ENCODE measurements at regions not wholly inside any gene's neighbourhood (a gene's known extent, or its start where the extent isn't known, plus 50 kb on each side); places are given as distances from the start of the nearest gene placed in this dataset.

DNA sequence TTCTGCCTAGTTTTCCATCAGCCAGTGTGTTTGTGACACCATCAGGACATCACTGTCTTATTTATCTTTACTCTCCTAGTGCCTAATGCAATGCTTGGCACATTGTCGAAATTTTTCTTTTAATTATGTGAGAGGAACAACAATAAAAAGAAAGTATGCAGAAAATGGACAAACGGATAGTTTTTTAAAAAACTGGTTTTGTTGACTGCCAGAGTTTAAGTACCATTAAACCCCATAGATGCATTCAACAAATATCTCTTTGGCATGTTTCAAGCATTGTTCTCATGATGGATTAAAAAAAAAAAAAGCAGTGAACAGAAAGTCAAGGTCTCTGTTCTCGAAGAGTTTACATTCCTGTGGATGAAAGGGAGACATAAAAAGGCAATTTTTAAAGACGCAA, 398.4 kb downstream of the PPP3CA start:
- TF ChIP-seq, protein P1, sequence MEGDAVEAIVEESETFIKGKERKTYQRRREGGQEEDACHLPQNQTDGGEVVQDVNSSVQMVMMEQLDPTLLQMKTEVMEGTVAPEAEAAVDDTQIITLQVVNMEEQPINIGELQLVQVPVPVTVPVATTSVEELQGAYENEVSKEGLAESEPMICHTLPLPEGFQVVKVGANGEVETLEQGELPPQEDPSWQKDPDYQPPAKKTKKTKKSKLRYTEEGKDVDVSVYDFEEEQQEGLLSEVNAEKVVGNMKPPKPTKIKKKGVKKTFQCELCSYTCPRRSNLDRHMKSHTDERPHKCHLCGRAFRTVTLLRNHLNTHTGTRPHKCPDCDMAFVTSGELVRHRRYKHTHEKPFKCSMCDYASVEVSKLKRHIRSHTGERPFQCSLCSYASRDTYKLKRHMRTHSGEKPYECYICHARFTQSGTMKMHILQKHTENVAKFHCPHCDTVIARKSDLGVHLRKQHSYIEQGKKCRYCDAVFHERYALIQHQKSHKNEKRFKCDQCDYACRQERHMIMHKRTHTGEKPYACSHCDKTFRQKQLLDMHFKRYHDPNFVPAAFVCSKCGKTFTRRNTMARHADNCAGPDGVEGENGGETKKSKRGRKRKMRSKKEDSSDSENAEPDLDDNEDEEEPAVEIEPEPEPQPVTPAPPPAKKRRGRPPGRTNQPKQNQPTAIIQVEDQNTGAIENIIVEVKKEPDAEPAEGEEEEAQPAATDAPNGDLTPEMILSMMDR (IDR thresholded peaks at IDR 0.05): no peak
- intact Hi-C loops (cut with DNase I): no loop called here
- ATAC-seq: no peak
- DNase-seq: no peak
- H3K4me3 ChIP-seq: no peak overlapping the region
- no peak overlapping the region for H3K27ac ChIP-seq
- H3K9me3 ChIP-seq: no peaks in the 10 kb centered on the region
- no peaks in the 10 kb centered on the region for H3K4me1 ChIP-seq
- no peaks in the 10 kb centered on the region for H3K36me3 ChIP-seq
- FAIRE-seq: no peak
- WGBS, 2 donors: 34 to 43% methylated on average over 4 of the region's 4 CpGs
- no peaks in the 10 kb centered on the region for H3K27me3 ChIP-seq

DNA sequence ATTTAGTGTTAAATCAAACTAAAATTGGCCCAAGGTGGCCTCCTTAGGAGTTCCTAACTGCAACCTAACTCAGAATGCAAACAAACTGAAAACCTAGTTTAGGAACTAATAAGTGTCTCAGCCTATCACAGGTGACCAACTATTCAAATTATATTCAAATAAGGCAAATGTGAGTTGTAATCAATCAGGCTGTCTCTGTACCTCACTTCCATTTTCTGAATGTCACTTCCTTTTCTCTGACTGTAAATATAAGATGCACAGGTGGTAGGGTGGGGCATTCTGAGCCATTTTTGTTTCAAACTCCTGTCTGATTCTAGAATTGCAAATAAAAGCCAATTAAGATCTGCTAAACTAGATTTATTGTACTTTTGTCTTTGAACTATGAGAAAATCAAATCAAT, 401.5 kb downstream of the PPP3CA start:
- Histone ChIP-seq H3K4me3 (no peak overlapping the region), H3K27me3 (no peaks in the 10 kb centered on the region), H3K36me3 (no peaks in the 10 kb centered on the region), H3K9me3 (no peaks in the 10 kb centered on the region), H3K27ac (no peak overlapping the region), H3K4me1 (no peaks in the 10 kb centered on the region)
- intact Hi-C loops (cut with DNase I): no loop called here
- no peak for DNase-seq
- no peak for ATAC-seq
- FAIRE-seq: no peak
- TF ChIP-seq, protein P1 (IDR thresholded peaks at IDR 0.05): no peak

DNA sequence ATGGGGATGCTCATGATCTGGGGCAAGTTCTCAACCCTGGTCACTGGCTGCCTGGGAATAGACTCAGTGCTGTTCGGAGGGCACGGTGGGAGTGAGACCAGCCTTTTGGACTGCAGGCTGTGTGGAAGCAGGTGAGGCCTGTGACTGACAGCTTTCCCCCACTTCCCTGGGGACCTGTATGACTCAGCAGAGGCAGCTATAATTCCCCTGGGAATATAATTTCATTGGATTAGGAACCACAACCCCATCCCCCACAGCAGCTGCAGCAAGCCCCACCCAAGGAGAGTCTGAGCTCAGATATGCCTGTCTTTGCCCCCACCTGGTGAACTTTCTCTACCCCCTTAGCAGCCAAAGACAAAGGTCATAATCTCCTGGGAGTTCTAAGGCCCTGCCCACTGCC, 408.6 kb downstream of the PPP3CA start:
- no peak overlapping the region for H3K27ac ChIP-seq
- 84 to 90% methylated on average over 2 of the region's 2 CpGs for WGBS, 2 donors
- DNase-seq (no peak), ATAC-seq (no peak), FAIRE-seq (no peak)
- intact Hi-C loops (cut with DNase I): no loop called here
- no peaks in the 10 kb centered on the region for H3K36me3 ChIP-seq
- no peak overlapping the region for H3K4me3 ChIP-seq
- H3K9me3 ChIP-seq: no peaks in the 10 kb centered on the region
- H3K4me1 ChIP-seq: no peaks in the 10 kb centered on the region
- TF ChIP-seq, protein P1 (IDR thresholded peaks at IDR 0.05): no peak
- H3K27me3 ChIP-seq: no peaks in the 10 kb centered on the region

DNA sequence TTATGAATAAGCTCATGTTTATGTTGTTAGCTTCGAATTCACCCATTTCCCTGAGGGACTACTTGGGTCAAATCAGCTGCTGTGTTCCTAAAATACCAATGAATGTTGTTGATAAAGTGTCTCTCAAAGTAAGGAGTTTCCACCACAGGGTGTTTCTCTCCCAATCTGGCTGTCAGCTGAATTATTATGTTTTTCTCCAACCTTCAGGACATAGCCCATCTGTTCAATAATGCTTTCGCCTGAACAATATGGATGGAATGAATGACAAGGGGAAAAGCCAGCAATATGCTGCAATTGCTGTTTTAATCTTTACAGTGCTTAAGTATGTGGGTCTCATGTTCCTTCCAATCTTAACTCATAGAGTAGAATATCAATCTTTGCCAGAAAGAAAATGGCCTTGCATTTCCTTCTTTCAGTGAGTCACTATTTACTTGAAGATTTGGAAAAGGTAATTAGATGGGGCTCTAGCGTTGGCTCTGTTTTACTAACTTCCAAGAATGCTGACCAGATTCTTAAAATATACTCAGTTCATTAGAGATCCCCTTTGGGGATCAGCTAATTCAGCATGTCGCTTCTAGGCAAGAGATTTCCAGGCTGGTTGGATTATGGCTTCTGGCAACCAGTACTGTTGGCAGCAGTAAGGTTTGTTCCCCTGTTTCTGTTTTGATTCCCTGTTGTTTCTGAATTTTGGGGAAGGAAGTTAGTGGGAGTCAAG, 410.5 kb downstream of the PPP3CA start:
- H3K4me3 ChIP-seq: no peak overlapping the region
- intact Hi-C loops (cut with DNase I): no loop called here
- TF ChIP-seq, protein P1 (IDR thresholded peaks at IDR 0.05): no peak
- no peak for FAIRE-seq
- no peaks in the 10 kb centered on the region for H3K36me3 ChIP-seq
- H3K9me3 ChIP-seq: no peaks in the 10 kb centered on the region
- WGBS, 2 donors: 60 to 61% methylated on average over 4 of the region's 4 CpGs
- no peak for DNase-seq
- H3K27ac ChIP-seq: no peak overlapping the region
- H3K27me3 ChIP-seq: no peaks in the 10 kb centered on the region
- H3K4me1 ChIP-seq: no peaks in the 10 kb centered on the region
- no peak for ATAC-seq

DNA sequence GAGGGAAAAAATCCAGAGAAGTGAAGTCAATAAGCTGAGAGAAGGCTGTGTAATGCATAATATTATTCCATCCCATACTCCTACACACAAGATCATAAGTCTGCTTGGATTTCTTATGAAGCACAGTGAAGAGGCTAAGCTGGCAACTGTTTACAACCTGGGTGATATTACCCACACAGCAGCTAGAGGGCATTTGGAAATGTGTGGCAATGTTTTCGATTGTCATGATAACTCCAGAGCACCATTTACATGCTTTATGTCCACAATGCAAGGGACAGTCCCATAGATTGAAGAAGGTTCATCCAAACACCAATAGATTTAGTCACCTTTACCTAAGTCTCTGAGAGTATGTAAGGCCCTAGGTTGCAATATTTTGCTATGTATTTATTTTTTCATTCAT, 412.2 kb downstream of the PPP3CA start:
- DNase-seq: no peak
- FAIRE-seq: no peak
- H3K27ac ChIP-seq: no peak overlapping the region
- intact Hi-C loops (cut with DNase I): no loop called here
- no peak for ATAC-seq
- H3K4me1 ChIP-seq: no peaks in the 10 kb centered on the region
- no peaks in the 10 kb centered on the region for H3K27me3 ChIP-seq
- H3K4me3 ChIP-seq: no peak overlapping the region
- no peaks in the 10 kb centered on the region for H3K9me3 ChIP-seq
- 56 to 71% methylated on average over 1 of the region's 1 CpG for WGBS, 2 donors
- TF ChIP-seq, protein P1 (IDR thresholded peaks at IDR 0.05): no peak
- no peaks in the 10 kb centered on the region for H3K36me3 ChIP-seq
